Liver (tissue), 3 donors: ENCODE measurements at regions not wholly inside any gene's neighbourhood (a gene's known extent, or its start where the extent isn't known, plus 50 kb on each side); places are given as distances from the start of the nearest gene placed in this dataset.

ENCODE experiments used
- ATF3 ChIP-seq: IDR thresholded peaks from 2 replicates; pipeline ENCODE4 v1.6.1; 2016; ENCODE audit warnings: antibody characterized with exemption
- CTCF ChIP-seq: fragments of 150-350 bp; IDR thresholded peaks from 2 replicates; pipeline ENCODE4 v1.5.1; 2017; ENCODE audit warnings: improper control_type of control experiment, low read depth, low read length; ENCODE audit not compliant: missing input control
- EGR1 ChIP-seq, 2 donors: IDR thresholded peaks; 2 replicates each; pipeline ENCODE4 v1.6.1; 2016 to 2018; ENCODE audit warnings: antibody characterized with exemption in 2 of 2, low read depth in 2 of 2
- GABPA ChIP-seq, 2 donors: IDR thresholded peaks in 1 of 2; conservative IDR thresholded peaks in 1 of 2; 2 replicates each; pipeline ENCODE4 v1.6.1; 2016; ENCODE audit warnings: antibody characterized with exemption in 2 of 2, mild to moderate bottlenecking in 1 of 2, moderate library complexity in 1 of 2
- JUND ChIP-seq, 2 donors: IDR thresholded peaks; 2 replicates each; pipeline ENCODE4 v1.6.1; 2016; ENCODE audit warnings: antibody characterized with exemption in 2 of 2
- MAX ChIP-seq: IDR thresholded peaks from 2 replicates; pipeline ENCODE4 v1.6.1; 2016; ENCODE audit warnings: antibody characterized with exemption
- RAD21 ChIP-seq, 2 donors: IDR thresholded peaks; 2 replicates each; pipeline ENCODE4 v1.6.1; 2016; ENCODE audit warnings: antibody characterized with exemption in 2 of 2, mild to moderate bottlenecking in 2 of 2
- REST ChIP-seq: IDR thresholded peaks from 2 replicates; pipeline ENCODE4 v1.6.1; 2016; ENCODE audit warnings: antibody characterized with exemption, mild to moderate bottlenecking
- RXRA ChIP-seq, 2 donors: IDR thresholded peaks; 2 replicates each; pipeline ENCODE4 v1.6.1; 2017 to 2018; ENCODE audit warnings: antibody characterized with exemption in 2 of 2, mild to moderate bottlenecking in 1 of 2
- SP1 ChIP-seq: IDR thresholded peaks from 2 replicates; pipeline ENCODE4 v1.6.1; 2018; ENCODE audit warnings: antibody characterized with exemption, mild to moderate bottlenecking
- TAF1 ChIP-seq: conservative IDR thresholded peaks from 2 replicates; pipeline ENCODE4 v1.6.1; 2016; ENCODE audit warnings: antibody characterized with exemption, mild to moderate bottlenecking
- ZBTB33 ChIP-seq: IDR thresholded peaks from 2 replicates; pipeline ENCODE4 v1.6.1; 2016; ENCODE audit warnings: antibody characterized with exemption
- donor health status: healthy.
- donor health status: healthy.

GRCh38 chr1:222370081-222370912 is 177.6 kb downstream of the HHIPL2 start:
- TF ChIP-seq TAF1, result no peak
- TF ChIP-seq CTCF, result no peak
- no peak for TF ChIP-seq REST
- no peak for TF ChIP-seq SP1
- no peak for TF ChIP-seq EGR1 (IDR thresholded peaks at IDR 0.05; ENCODE audit: low read depth in 2 of 2)
- no peak for TF ChIP-seq MAX
- TF ChIP-seq JUND (IDR thresholded peaks at IDR 0.05), result no peak
- no peak for TF ChIP-seq ZBTB33
- TF ChIP-seq RAD21 (IDR thresholded peaks at IDR 0.05), result no peak
- TF ChIP-seq ATF3, result no peak
- no peak for TF ChIP-seq GABPA (IDR thresholded peaks at IDR 0.05 in 1 of 2, conservative IDR thresholded peaks at IDR 0.05 in 1 of 2)
- TF ChIP-seq RXRA (IDR thresholded peaks at IDR 0.05), result no peak
